ENCODE measurements at regions not wholly inside any gene's neighbourhood (a gene's known extent, or its start where the extent isn't known, plus 50 kb on each side); places are given as distances from the start of the nearest gene placed in this dataset.

DNA sequence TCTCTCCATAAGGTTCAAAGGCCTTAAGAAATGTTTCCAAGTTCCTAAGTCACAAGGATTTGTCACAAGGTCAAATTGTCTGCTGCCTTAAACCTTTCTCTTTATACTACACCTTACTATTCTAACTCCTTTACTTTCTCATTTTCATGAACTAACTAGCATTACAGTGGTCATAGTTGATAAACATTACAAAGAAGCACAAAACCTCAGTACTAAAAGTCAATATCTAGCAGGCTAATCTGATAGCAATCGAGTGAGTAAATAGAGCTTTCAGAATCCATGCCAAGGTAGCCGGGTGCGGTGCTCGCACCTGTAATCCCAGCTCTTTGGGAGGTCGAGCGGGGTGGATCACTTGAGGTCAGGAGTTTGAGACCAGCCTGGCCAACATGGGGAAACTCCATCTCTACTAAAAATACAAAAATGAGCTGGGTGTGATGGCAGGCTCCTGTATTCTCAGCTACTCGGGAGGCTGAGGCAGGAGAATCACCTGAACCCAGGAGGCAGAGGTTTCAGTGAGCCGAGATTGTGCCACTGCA, 510.0 kb downstream of the GBA3 start:
- ChIA-PET CTCF (interaction anchor here (0.7 kb wide), 1 partner anchor 1437 kb away, joined by 4 read pairs; no protein-coding TSS in a partner anchor), POLR2A (ENCODE audit: low non-redundant PET) (no interaction called here)
- no peak overlapping the region for H3K27ac ChIP-seq
- TF ChIP-seq, protein P1, sequence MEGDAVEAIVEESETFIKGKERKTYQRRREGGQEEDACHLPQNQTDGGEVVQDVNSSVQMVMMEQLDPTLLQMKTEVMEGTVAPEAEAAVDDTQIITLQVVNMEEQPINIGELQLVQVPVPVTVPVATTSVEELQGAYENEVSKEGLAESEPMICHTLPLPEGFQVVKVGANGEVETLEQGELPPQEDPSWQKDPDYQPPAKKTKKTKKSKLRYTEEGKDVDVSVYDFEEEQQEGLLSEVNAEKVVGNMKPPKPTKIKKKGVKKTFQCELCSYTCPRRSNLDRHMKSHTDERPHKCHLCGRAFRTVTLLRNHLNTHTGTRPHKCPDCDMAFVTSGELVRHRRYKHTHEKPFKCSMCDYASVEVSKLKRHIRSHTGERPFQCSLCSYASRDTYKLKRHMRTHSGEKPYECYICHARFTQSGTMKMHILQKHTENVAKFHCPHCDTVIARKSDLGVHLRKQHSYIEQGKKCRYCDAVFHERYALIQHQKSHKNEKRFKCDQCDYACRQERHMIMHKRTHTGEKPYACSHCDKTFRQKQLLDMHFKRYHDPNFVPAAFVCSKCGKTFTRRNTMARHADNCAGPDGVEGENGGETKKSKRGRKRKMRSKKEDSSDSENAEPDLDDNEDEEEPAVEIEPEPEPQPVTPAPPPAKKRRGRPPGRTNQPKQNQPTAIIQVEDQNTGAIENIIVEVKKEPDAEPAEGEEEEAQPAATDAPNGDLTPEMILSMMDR (conservative IDR thresholded peaks at IDR 0.05; ENCODE audit: low read depth): no peak
- DNase-seq (ENCODE audit: low spot score): no peak

DNA sequence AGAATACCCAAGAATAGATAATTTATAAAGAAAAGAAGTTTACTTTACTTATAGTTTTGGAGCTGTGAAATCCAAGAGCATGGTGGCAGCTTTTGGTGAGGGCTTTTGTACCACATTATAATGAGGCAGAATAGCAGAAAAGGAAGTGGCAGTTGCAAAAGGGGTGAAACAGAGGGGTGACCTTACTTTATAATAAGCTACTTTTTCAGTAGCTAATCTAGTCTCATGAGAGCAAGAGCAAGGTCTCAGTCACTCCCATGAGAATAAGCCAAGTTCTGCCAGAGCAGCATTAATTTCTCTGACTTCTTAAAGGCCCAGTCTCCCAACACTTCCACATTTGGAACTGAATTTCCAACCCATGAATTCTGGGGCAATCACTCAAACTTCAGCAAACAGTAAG, 502.0 kb downstream of the GBA3 start:
- DNase-seq (ENCODE audit: low spot score): no peak
- H3K27ac ChIP-seq: no peak overlapping the region
- TF ChIP-seq, protein P1 (conservative IDR thresholded peaks at IDR 0.05; ENCODE audit: low read depth): no peak
- ChIA-PET CTCF (interaction anchor here (0.6 kb wide), 1 partner anchor 13 kb away, joined by 5 read pairs; no protein-coding TSS in a partner anchor), POLR2A (ENCODE audit: low non-redundant PET) (no interaction called here)

GRCh38 chr4:23174179-23174578, 481.4 kb downstream of the GBA3 start:
- DNase-seq (ENCODE audit: low spot score): no peak
- ChIA-PET CTCF (no interaction called here), POLR2A (ENCODE audit: low non-redundant PET) (no interaction called here)
- TF ChIP-seq, protein P1 (conservative IDR thresholded peaks at IDR 0.05; ENCODE audit: low read depth): no peak
- no peak overlapping the region for H3K27ac ChIP-seq

- DNase-seq (ENCODE audit: low spot score): no peak
- CTCF ChIA-PET: interaction anchor here (0.7 kb wide), 1 partner anchor 318 kb away, joined by 5 read pairs; no protein-coding TSS in a partner anchor
- no peak overlapping the region for H3K27ac ChIP-seq
- POLR2A ChIA-PET (ENCODE audit: low non-redundant PET): no interaction called here
- TF ChIP-seq, protein P1 (conservative IDR thresholded peaks at IDR 0.05; ENCODE audit: low read depth): no peak
These were observed 479.2 kb downstream of the GBA3 start for GRCh38 chr4:23171976-23172375.

GRCh38 chr4:23169608-23170311, 477.0 kb downstream of the GBA3 start:
- ChIA-PET POLR2A (ENCODE audit: low non-redundant PET) (no interaction called here), CTCF (no interaction called here)
- H3K27ac ChIP-seq: no peak overlapping the region
- DNase-seq (ENCODE audit: low spot score): no peak
- TF ChIP-seq, protein P1 (conservative IDR thresholded peaks at IDR 0.05; ENCODE audit: low read depth): no peak

GRCh38 chr4:23166919-23167318, 474.2 kb downstream of the GBA3 start:
- ChIA-PET POLR2A (ENCODE audit: low non-redundant PET) (no interaction called here), CTCF (interaction anchor here (0.6 kb wide), 1 partner anchor 420 kb away, joined by 4 read pairs; no protein-coding TSS in a partner anchor)
- TF ChIP-seq, protein P1 (conservative IDR thresholded peaks at IDR 0.05; ENCODE audit: low read depth): no peak
- no peak for DNase-seq (ENCODE audit: low spot score)
- no peak overlapping the region for H3K27ac ChIP-seq

Data from RWPE1 (cell line).